HG03432 (cell line): ENCODE measurements at regions not wholly inside any gene's neighbourhood (a gene's known extent, or its start where the extent isn't known, plus 50 kb on each side); places are given as distances from the start of the nearest gene placed in this dataset.
"Not testable (repeated sequence)": the region's sequence is repeated elsewhere in the genome, so short reads cannot be mapped to it uniquely, and the experiment has no call there.

Source experiments
- ATAC-seq: cut with Tn5 transposase; IDR thresholded peaks from one replicate; pipeline ENCODE4 v1.9.1; 2021; ENCODE audit warnings: mild to moderate bottlenecking, moderate library complexity; ENCODE audit not compliant: unreplicated experiment

- ATAC-seq = no peak
Observed at GRCh38 chr9:27671636-27672035, 98.4 kb upstream of the C9orf72 start.

GRCh38 chr9:27672718-27673117 lies 99.4 kb upstream of the C9orf72 start:
- no peak for ATAC-seq

- ATAC-seq = no peak
Observed at GRCh38 chr9:27673641-27674040, 100.4 kb upstream of the C9orf72 start.

DNA sequence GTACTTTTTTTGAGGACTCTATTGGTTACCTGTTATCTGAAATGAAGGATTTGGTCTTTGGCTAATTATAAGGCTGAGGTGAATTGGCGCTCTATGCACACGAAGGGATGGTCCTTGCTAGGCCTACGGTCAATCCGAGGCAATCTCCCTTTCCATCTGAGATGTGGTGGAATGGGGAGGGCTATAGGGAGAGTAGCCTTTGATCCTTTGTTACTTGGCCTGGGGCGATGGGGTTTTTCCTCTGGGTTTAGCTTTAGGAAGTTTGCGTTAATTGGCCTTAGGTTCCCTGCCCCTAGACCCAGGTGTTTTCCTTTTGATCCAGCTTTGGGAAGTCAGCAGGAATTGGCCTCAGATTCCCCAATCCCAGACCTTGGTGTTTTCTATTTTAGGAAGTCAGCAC lies 102.1 kb upstream of the C9orf72 start:
- no peak for ATAC-seq

DNA sequence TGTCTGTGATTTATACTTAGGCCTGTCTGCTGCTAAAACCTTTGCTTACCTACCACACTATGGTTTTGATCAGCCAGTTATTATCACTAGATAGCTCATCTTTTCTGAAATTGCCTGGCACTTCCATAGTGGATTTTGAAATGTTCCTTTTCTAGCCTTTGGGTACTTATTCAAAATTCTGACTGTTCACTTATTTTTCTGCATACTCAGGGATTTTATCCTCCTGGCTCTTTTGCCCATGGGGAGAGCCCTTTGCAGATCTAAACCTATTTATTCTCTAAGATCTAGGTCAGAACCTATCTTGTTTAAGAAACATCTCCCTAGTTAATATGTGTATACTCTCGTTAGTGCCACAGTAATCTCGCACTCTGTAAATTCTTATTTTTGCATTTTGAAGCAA lies 103.5 kb upstream of the C9orf72 start:
- ATAC-seq = no peak

DNA sequence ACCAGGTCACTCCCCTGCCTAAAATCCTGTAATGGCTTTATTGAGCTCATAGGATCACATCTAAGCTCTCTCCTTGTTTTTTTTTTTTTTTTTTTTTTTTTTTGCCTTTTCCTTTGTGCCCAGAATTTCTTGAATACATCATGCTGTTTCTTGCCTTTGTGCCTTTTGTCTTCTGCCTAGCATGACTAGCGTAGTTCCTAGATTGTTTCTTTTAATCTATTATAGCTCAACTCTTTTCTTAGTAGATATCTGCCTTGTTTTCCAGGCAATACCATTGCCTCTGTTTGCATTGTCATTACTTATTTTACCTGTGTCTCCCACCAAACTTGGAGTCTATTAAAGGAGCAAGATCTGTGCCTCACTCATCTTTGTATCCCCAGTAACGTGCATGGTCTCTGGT lies 106.1 kb upstream of the C9orf72 start:
- no peak for ATAC-seq

DNA sequence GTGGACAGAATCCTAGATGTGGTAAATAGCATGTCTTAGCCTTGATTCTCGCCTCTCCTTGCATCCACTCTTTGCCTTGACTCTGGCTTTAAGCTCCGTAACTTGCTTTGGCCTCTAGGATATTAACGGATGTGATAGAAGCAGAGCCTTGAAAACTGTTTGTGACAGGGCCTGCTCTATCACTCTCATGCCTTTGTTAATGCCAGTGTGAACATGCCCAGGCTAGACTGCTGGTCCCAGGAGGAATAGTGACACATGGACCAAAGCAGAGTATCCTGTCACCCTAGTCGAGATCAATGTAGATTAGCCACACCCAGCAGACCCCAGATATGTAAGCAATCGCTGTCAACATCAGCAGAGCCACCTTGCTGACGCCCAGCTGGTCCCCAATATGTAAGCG lies 109.9 kb upstream of the C9orf72 start:
- no peak for ATAC-seq

- no peak for ATAC-seq
Observed at GRCh38 chr9:27688954-27689353, 115.7 kb upstream of the C9orf72 start.

DNA sequence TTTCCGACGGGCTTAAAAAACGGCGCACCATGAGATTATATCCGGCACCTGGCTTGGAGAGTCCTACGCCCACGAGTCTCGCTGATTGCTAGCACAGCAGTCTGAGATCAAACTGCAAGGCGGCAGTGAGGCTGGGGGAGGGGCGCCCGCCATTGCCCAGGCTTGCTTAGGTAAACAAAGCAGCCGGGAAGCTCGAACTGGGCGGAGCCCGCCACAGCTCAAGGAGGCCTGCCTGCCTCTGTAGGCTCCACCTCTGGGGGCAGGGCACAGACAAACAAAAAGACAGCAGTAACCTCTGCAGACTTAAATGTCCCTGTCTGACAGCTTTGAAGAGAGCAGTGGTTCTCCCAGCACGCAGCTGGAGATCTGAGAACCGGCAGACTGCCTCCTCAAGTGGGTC lies 117.5 kb upstream of the C9orf72 start:
- ATAC-seq = not testable (repeated sequence)

DNA sequence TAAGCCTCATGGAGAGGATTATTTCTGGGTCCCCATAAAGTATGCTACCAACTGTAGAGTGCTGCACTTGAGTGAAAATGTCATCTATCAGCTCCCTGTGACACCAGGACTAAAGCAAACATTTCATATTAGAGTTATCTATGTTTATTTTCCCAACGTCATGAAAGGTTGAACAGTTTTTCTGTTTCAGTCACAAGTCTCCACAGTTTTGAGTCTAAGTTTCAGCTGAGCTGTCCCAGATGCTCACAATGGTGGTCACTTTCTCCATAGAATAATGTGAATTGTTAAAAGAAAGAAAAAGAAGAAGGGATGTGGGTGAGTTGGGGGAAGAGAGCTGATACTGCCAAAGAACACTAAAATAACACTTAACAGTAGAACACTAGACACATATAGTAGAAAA lies 126.3 kb upstream of the C9orf72 start:
- ATAC-seq = no peak

GRCh38 chr9:27701016-27701415 lies 127.7 kb upstream of the C9orf72 start:
- no peak for ATAC-seq

GRCh38 chr9:27701587-27701986 lies 128.3 kb upstream of the C9orf72 start:
- no peak for ATAC-seq

GRCh38 chr9:27703216-27703980 lies 130.1 kb upstream of the C9orf72 start:
- ATAC-seq = no peak

DNA sequence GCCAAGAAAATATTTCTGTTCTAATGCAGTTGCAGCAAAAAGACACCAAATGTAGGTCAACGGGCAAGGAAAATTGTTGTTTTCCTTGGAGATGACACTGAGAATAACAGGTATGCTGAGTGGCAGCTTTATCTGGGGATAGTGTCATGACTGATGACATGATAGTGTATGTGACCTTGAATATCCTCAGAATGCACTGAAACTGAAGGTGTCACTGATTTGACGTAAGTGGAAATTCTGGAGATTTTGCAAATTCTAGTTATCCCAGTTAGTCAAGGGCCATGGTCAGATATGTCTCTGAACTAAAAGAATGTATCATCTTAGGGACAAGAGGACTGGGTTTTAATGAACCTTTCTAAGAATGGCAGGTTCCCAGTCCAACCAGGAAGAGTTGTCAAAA lies 138.0 kb upstream of the C9orf72 start:
- ATAC-seq = no peak

- ATAC-seq = no peak
Observed at GRCh38 chr9:27712806-27713205, 139.5 kb upstream of the C9orf72 start.

DNA sequence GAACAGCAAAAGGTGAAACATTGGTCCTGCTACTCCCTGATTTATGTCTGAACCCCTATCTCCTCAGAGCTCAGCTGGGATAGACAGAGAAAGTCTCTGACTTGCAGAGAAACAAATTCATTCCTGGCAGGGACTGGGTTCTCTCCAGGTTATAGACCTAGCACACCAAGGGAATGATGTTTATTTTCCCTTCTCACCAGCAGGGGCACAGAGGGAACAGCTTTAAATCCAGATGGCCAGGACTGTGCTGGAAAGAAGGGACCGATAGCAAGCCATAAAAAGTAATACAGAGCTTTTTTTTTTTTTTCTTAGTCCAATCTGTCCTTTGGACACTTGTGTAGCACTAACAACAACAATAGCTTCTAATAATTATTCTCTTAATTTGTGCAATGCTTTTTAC lies 141.1 kb upstream of the C9orf72 start:
- no peak for ATAC-seq

- ATAC-seq = no peak
Observed at GRCh38 chr9:27715651-27716050, 142.4 kb upstream of the C9orf72 start.

- no peak for ATAC-seq
Observed at GRCh38 chr9:27717991-27718390, 144.7 kb upstream of the C9orf72 start.

- no peak for ATAC-seq
Observed at GRCh38 chr9:27719711-27720110, 146.4 kb upstream of the C9orf72 start.

GRCh38 chr9:27722866-27723265 lies 149.6 kb upstream of the C9orf72 start:
- ATAC-seq = no peak

GRCh38 chr9:27726244-27727081 lies 153.2 kb upstream of the C9orf72 start:
- ATAC-seq = peak; percentile 93

DNA sequence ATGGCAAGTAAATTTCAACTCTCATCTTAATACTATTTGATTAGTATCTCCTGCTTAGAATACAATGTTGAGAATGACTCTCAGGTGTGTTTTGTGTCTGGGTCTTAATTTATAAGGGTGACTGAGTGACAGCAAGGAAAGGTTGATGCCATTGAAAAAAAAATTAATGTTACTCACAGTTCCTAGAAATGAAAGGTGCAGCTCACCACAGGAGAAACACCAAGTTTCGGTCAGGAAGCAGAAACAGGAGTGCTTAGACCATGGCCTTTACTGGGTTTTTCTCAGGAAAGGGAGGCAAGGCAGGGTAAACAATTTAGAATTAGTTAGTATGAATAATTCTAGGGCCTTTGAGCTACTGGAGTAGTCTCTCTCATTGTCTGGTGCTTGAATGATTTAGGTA lies 159.2 kb upstream of the C9orf72 start:
- ATAC-seq = no peak
